ENCODE measurements at regions not wholly inside any gene's neighbourhood (a gene's known extent, or its start where the extent isn't known, plus 50 kb on each side); places are given as distances from the start of the nearest gene placed in this dataset.
"Not testable (repeated sequence)": the region's sequence is repeated elsewhere in the genome, so short reads cannot be mapped to it uniquely, and the experiment has no call there.

GRCh38 chr1:187563191-187563590 lies 734.4 kb downstream of the PLA2G4A start:
- H3K4me1 ChIP-seq (ENCODE audit: insufficient read depth, low read length): no peaks in the 10 kb centered on the region
- Mint-ChIP-seq H3K4me3 (no peak overlapping the region), H3K27ac (no peak overlapping the region), H3K27me3 (no peaks in the 10 kb centered on the region), H3K4me1 (no peaks in the 10 kb centered on the region), H3K36me3 (no peaks in the 10 kb centered on the region), H3K9me3 (peaks cover 6 to 12% (median 8%) of the 10 kb centered on the region in 5 donors)
- no peak overlapping the region for H3K27ac ChIP-seq (ENCODE audit: low read depth, low read length)
- no peak for DNase-seq
- POLR2A ChIA-PET: no interaction called here
- H3K9me3 ChIP-seq (ENCODE audit: low read length): no peaks in the 10 kb centered on the region
- H3K36me3 ChIP-seq (ENCODE audit: insufficient read depth, low read length): no peaks in the 10 kb centered on the region
- no peak overlapping the region for H3K4me3 ChIP-seq (ENCODE audit: low read length)
- H3K27me3 ChIP-seq (ENCODE audit: insufficient read depth, low read length, poor library complexity, severe bottlenecking): no peaks in the 10 kb centered on the region
- CTCF ChIA-PET: no interaction called here

DNA sequence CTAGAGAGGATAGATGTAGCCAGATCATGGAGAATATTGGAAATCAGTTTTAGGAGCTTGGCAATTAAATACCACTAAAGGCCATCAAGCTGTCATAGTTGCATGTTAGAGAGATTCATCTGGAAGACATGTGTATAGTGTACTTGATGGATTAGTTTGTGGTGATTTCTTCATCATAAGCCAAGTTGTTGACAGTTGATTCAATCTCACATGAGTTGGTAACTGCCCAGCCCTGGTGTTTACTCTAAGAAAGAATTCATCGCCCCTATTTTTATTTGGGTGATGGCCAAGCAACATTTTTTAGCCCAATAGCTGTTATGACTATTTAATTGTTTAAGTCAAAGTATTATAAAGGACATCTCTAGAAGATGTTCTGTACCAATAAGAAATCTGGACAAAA lies 737.6 kb downstream of the PLA2G4A start:
- no peak overlapping the region for H3K4me3 Mint-ChIP-seq
- H3K4me3 ChIP-seq (ENCODE audit: low read length): no peak overlapping the region
- H3K27me3 ChIP-seq (ENCODE audit: insufficient read depth, low read length, poor library complexity, severe bottlenecking): no peaks in the 10 kb centered on the region
- no peaks in the 10 kb centered on the region for H3K27me3 Mint-ChIP-seq
- H3K4me1 ChIP-seq (ENCODE audit: insufficient read depth, low read length): no peaks in the 10 kb centered on the region
- no peaks in the 10 kb centered on the region for H3K4me1 Mint-ChIP-seq
- no peaks in the 10 kb centered on the region for H3K36me3 Mint-ChIP-seq
- H3K9me3 Mint-ChIP-seq: peaks cover 3 to 12% (median 7%) of the 10 kb centered on the region in 5 donors
- CTCF ChIA-PET: no interaction called here
- no peak for DNase-seq
- no peaks in the 10 kb centered on the region for H3K9me3 ChIP-seq (ENCODE audit: low read length)
- H3K27ac Mint-ChIP-seq: no peak overlapping the region
- POLR2A ChIA-PET: no interaction called here
- no peak overlapping the region for H3K27ac ChIP-seq (ENCODE audit: low read depth, low read length)
- H3K36me3 ChIP-seq (ENCODE audit: insufficient read depth, low read length): no peaks in the 10 kb centered on the region

GRCh38 chr1:187568067-187568466 lies 739.3 kb downstream of the PLA2G4A start:
- H3K9me3 Mint-ChIP-seq: peaks cover 4 to 12% (median 7%) of the 10 kb centered on the region in 5 donors
- Histone ChIP-seq H3K4me3 (ENCODE audit: low read length) (no peak overlapping the region), H3K27ac (ENCODE audit: low read depth, low read length) (no peak overlapping the region), H3K27me3 (ENCODE audit: insufficient read depth, low read length, poor library complexity, severe bottlenecking) (no peaks in the 10 kb centered on the region), H3K36me3 (ENCODE audit: insufficient read depth, low read length) (no peaks in the 10 kb centered on the region), H3K4me1 (ENCODE audit: insufficient read depth, low read length) (no peaks in the 10 kb centered on the region), H3K9me3 (ENCODE audit: low read length) (no peaks in the 10 kb centered on the region)
- H3K27ac Mint-ChIP-seq: no peak overlapping the region
- CTCF ChIA-PET: no interaction called here
- no peaks in the 10 kb centered on the region for H3K27me3 Mint-ChIP-seq
- no peak for DNase-seq
- H3K4me3 Mint-ChIP-seq: no peak overlapping the region
- H3K4me1 Mint-ChIP-seq: no peaks in the 10 kb centered on the region
- POLR2A ChIA-PET: no interaction called here
- H3K36me3 Mint-ChIP-seq: no peaks in the 10 kb centered on the region

GRCh38 chr1:187570166-187570565 lies 741.4 kb downstream of the PLA2G4A start:
- H3K4me3 ChIP-seq (ENCODE audit: low read length): no peak overlapping the region
- no peak overlapping the region for H3K4me3 Mint-ChIP-seq
- H3K4me1 Mint-ChIP-seq: no peaks in the 10 kb centered on the region
- H3K27ac ChIP-seq (ENCODE audit: low read depth, low read length): no peak overlapping the region
- H3K4me1 ChIP-seq (ENCODE audit: insufficient read depth, low read length): no peaks in the 10 kb centered on the region
- H3K9me3 ChIP-seq (ENCODE audit: low read length): no peaks in the 10 kb centered on the region
- H3K27ac Mint-ChIP-seq: no peak overlapping the region
- H3K9me3 Mint-ChIP-seq: peaks cover 4 to 9% (median 4%) of the 10 kb centered on the region in 5 donors
- no peak for DNase-seq
- H3K36me3 Mint-ChIP-seq: no peaks in the 10 kb centered on the region
- ChIA-PET CTCF (no interaction called here), POLR2A (no interaction called here)
- no peaks in the 10 kb centered on the region for H3K36me3 ChIP-seq (ENCODE audit: insufficient read depth, low read length)
- no peaks in the 10 kb centered on the region for H3K27me3 Mint-ChIP-seq
- H3K27me3 ChIP-seq (ENCODE audit: insufficient read depth, low read length, poor library complexity, severe bottlenecking): no peaks in the 10 kb centered on the region

- no peaks in the 10 kb centered on the region for H3K27me3 Mint-ChIP-seq
These were observed 748.9 kb downstream of the PLA2G4A start for GRCh38 chr1:187577610-187578009.

GRCh38 chr1:187588917-187589316 lies 760.2 kb downstream of the PLA2G4A start:
- H3K9me3 ChIP-seq (ENCODE audit: low read length): no peaks in the 10 kb centered on the region
- DNase-seq: no peak
- CTCF ChIA-PET: no interaction called here
- no peaks in the 10 kb centered on the region for H3K4me1 ChIP-seq (ENCODE audit: insufficient read depth, low read length)
- no peaks in the 10 kb centered on the region for H3K27me3 ChIP-seq (ENCODE audit: insufficient read depth, low read length, poor library complexity, severe bottlenecking)
- Mint-ChIP-seq H3K36me3 (no peaks in the 10 kb centered on the region), H3K4me1 (no peaks in the 10 kb centered on the region), H3K9me3 (peaks cover 0 to 17% (median 5%) of the 10 kb centered on the region in 5 donors), H3K27me3 (no peaks in the 10 kb centered on the region), H3K27ac (no peak overlapping the region), H3K4me3 (no peak overlapping the region)
- POLR2A ChIA-PET: no interaction called here
- H3K36me3 ChIP-seq (ENCODE audit: insufficient read depth, low read length): no peaks in the 10 kb centered on the region
- H3K4me3 ChIP-seq (ENCODE audit: low read length): no peak overlapping the region
- no peak overlapping the region for H3K27ac ChIP-seq (ENCODE audit: low read depth, low read length)

More at GRCh38 chr1:187577610-187578009, 748.9 kb downstream of the PLA2G4A start:
- no peak for DNase-seq
- Histone ChIP-seq H3K27ac (ENCODE audit: low read depth, low read length) (no peak overlapping the region), H3K27me3 (ENCODE audit: insufficient read depth, low read length, poor library complexity, severe bottlenecking) (no peaks in the 10 kb centered on the region), H3K9me3 (ENCODE audit: low read length) (no peaks in the 10 kb centered on the region), H3K4me3 (ENCODE audit: low read length) (no peak overlapping the region), H3K4me1 (ENCODE audit: insufficient read depth, low read length) (no peaks in the 10 kb centered on the region), H3K36me3 (ENCODE audit: insufficient read depth, low read length) (no peaks in the 10 kb centered on the region)
- ChIA-PET CTCF (no interaction called here), POLR2A (no interaction called here)
- H3K27ac Mint-ChIP-seq: no peak overlapping the region
- no peak overlapping the region for H3K4me3 Mint-ChIP-seq
- H3K4me1 Mint-ChIP-seq: no peaks in the 10 kb centered on the region
- H3K36me3 Mint-ChIP-seq: no peaks in the 10 kb centered on the region
- peaks cover 6 to 17% (median 8%) of the 10 kb centered on the region in 5 donors for H3K9me3 Mint-ChIP-seq

- no peak for DNase-seq
- H3K36me3 ChIP-seq (ENCODE audit: insufficient read depth, low read length): no peaks in the 10 kb centered on the region
- ChIA-PET POLR2A (no interaction called here), CTCF (no interaction called here)
- Mint-ChIP-seq H3K9me3 (peaks cover 4 to 18% (median 7%) of the 10 kb centered on the region in 5 donors), H3K36me3 (no peaks in the 10 kb centered on the region), H3K4me1 (no peaks in the 10 kb centered on the region), H3K4me3 (no peak overlapping the region), H3K27ac (no peak overlapping the region), H3K27me3 (no peaks in the 10 kb centered on the region)
- no peaks in the 10 kb centered on the region for H3K4me1 ChIP-seq (ENCODE audit: insufficient read depth, low read length)
- H3K27ac ChIP-seq (ENCODE audit: low read depth, low read length): no peak overlapping the region
- H3K27me3 ChIP-seq (ENCODE audit: insufficient read depth, low read length, poor library complexity, severe bottlenecking): no peaks in the 10 kb centered on the region
- no peaks in the 10 kb centered on the region for H3K9me3 ChIP-seq (ENCODE audit: low read length)
- H3K4me3 ChIP-seq (ENCODE audit: low read length): no peak overlapping the region
These were observed 777.0 kb downstream of the PLA2G4A start for GRCh38 chr1:187605736-187606135.

- peaks cover 14 to 31% (median 24%) of the 10 kb centered on the region in 5 donors for H3K9me3 Mint-ChIP-seq
- H3K36me3 ChIP-seq (ENCODE audit: insufficient read depth, low read length); H3K27ac Mint-ChIP-seq; H3K4me1 ChIP-seq (ENCODE audit: insufficient read depth, low read length); H3K4me3 ChIP-seq (ENCODE audit: low read length); H3K4me3 Mint-ChIP-seq; CTCF ChIA-PET; H3K36me3 Mint-ChIP-seq; POLR2A ChIA-PET; H3K27me3 ChIP-seq (ENCODE audit: insufficient read depth, low read length, poor library complexity, severe bottlenecking); H3K9me3 ChIP-seq (ENCODE audit: low read length); H3K4me1 Mint-ChIP-seq; H3K27ac ChIP-seq (ENCODE audit: low read depth, low read length); H3K27me3 Mint-ChIP-seq; DNase-seq: not testable (repeated sequence)
These were observed 787.3 kb downstream of the PLA2G4A start for GRCh38 chr1:187615853-187616735.
